Urothelium cell line (cell line): ENCODE measurements at regions not wholly inside any gene's neighbourhood (a gene's known extent, or its start where the extent isn't known, plus 50 kb on each side); places are given as distances from the start of the nearest gene placed in this dataset.

Experiments
- DNase-seq: peaks from one replicate; pipeline ENCODE4 v3.0.0; 2011; ENCODE audit warnings: low spot score, mixed read lengths
- FAIRE-seq: peaks from 2 replicates; lab custom pipeline; 2011; peaks lifted over from hg19 to GRCh38; lab: Jason Lieb, UNC

DNA sequence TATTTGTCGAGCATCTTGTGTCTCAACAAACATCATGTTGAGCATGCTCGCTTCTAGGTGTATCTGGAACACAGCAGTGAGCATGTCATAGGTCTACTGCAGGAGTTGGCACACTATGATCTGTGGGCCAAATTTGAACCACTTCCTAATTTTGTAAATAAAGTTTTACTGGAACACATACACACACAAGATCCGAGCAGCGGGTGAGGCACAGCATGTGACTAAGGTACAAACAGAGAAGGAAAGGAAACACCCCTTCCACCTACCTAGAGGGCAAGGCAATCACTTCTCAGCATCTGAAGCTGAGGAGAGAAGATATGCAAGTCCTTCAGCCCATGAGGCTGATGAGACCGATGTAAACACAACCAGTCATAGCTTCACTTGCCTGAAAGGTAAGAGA, 200.4 kb downstream of the MED10 start:
- FAIRE-seq (no peak), DNase-seq (no peak)

DNA sequence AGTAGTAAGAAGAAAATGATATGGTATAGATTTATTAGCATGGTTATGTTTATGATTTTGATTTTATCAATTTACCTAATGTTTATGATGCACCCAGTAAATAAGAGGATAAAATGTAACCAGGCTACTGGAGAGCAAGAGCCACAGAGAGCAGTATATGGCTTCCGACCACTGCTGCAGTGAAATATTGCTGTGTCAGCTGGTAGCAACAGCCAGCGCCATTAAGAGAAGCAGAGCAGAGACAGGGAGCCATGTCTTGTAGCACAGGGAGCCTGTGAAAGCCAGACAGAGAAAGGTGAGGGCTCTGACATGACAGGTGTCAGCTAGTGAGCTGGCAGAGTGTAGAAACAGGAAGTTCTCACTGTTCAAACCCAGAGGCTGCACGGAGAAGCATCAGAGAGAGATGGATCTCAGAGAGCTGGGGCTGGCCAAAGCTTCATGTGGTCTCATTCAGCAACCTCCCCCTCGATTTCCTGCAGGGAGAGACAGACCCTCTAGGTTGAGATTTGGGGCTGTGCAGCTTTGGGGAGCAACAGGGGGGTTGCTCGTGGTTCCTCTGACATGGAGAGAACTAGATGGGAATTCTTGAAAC, 202.1 kb downstream of the MED10 start:
- no peak for FAIRE-seq
- no peak for DNase-seq

DNA sequence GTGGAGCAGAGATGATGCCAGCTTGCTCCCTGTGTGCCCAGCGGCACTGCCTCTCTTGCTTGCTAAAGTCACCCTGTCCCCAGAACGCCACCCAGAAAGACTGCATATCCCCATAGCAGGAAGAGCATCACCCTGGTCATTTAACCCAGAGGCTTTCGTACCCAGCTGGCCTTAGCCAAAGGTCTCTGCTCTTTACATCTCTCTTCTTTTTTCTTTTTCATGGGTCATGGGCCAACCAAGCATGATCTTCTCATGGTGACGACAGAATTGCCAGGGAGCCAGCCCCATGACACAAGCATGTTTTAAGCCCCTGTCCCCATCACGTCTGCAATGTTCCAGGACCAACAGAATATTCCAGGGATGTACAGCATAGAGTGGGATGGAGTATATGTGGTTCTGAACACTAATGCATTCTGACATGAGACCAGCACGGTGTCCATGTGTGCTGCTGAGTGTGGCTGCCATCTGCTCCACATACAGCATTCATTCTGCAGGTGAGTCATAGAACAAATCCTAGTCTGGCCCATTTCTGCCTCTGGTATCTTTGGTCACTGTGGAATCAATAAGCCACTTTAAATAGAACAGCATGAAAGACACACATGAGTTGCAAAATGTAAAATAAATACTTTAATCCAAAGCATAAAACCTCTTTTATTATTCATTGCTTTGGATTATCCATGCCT, 203.0 kb downstream of the MED10 start:
- FAIRE-seq = peak; percentile 88
- DNase-seq = no peak

DNA sequence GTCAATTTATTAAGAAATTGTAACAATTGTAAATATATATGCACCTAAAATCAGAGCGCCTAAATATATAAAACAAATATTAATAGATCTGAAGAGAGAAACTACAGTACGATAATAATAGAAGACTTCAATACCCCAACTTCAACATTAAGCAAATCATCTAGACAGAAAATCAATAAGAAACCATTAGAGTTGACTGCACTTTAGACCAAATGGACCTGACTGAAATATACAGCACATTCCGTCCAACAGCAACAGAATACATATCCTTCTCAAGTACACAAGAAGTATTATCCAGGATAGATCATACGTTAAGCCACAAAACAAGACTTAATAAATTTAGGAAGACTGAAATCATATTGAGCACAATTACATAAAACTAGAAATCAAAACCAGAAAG, 208.7 kb downstream of the MED10 start:
- DNase-seq (no peak), FAIRE-seq (no peak)

DNA sequence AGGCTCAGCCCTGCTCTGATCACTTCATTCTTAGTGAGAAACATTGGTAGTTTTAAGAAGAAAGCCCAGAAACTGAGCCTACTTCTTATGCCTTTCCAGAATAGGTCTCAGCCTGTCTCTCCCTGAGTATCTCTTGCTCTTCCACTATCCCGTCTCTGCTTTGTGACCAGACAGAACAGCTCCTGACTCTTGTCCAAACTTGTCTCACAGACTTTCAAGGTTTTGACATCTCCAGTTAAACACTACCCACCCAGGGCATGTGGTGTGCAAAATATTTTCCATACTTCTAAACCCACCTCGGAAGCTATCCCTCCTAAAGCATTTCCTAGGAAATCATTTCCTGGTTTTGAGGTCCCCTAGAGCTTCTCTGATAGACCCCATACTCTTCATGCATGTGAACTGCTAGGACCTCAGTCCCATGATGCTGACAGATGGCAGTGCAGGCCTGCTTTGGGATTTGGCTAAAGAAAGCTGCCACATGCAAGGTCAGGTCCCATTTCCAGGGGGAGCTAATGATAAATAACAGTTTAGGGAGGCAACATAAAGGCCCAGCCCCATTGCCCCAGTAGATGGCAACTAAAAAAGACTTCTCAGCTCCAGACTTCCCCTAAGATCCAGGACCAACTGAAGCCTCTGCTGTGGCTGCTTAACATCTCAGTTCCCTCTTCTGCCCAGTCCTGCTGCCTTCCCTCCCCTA, 211.5 kb downstream of the MED10 start:
- no peak for FAIRE-seq
- no peak for DNase-seq

DNA sequence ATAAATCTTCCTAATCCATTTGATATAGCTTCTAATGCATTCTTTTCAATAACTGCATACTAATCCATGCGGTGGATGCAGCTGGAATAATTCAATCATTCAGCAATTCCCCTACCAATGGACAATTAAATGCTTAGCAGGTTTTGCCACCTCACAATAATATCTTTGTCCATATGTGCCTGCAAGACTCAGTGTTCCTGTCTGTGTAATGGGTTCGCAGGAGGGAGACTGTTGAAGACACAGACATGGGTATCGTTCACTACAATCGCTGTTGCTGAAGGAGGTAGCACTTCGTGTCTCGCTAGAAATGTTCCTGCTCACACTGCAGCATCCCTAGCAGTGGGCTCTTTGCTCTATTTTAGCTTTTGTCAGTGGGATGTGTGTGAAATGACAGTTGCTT, 214.4 kb downstream of the MED10 start:
- no peak for FAIRE-seq

DNA sequence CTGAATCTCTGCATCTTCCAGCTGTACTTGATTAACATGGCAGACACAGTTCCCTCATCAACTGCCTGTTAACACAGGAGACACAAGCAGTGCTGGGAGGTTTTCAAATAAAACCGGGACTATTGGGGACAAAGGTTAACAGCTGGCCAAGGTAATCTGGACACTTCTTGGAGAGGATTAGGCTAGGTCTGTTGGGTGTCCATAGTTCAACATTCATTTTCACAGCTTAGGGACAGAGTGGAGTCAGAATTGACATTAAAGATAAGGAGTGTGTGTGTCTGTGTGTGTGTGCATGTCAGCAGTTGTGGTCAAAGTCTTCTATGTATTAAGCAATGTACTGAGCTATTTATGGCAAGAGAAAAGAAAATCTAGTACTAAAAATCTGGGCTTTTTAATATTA, 216.2 kb downstream of the MED10 start:
- FAIRE-seq = no peak
- no peak for DNase-seq

More for the DNA sequence above, 214.4 kb downstream of the MED10 start:
- no peak for DNase-seq

DNA sequence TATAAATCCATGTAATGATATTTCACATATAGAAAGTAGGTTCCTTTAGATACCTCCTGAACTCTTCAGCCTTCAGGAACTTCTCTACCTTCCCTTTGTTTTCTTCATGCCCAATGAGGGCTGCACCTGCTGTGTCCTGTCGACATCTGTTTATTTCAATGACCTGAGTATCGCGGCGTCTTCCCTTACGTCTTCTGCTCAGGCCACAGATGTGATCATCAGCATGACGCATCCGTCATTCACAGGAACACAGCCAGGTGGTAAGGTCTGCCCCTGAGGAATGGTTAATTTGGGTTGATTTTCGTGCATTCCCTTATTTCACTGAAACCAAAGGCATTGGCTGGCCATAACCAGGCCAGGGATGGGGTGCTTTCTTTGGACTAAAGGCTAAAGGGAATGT, 217.1 kb downstream of the MED10 start:
- FAIRE-seq (no peak), DNase-seq (no peak)

DNA sequence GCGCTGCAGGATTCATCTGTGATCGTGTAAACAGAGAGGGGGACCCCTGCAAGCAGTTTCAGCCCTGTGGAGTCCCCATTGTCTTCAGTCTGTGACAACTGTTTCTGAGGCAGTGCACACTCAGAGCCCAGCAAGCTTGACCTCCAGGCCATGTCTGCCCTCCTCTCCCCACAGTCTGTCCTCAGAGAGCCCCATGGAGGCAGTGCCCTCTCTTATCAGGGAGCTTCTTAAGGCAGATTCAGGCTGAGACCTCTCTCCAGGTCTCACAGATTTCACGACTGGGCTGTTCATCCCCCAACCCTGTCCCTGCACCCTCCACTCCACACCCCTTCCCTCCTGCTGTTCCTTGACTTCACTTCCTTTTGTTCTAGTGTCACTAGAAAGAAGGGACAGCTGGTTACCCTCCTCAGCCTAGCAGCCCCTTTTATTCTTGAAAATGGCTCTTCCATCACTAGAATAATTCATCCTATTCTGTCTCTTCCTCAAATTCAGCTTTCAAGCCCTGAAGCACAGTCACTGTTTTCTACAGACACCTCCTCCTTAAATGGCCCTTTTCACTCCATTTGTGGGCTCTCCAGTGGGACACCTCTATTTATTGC, 218.4 kb downstream of the MED10 start:
- DNase-seq = no peak

DNA sequence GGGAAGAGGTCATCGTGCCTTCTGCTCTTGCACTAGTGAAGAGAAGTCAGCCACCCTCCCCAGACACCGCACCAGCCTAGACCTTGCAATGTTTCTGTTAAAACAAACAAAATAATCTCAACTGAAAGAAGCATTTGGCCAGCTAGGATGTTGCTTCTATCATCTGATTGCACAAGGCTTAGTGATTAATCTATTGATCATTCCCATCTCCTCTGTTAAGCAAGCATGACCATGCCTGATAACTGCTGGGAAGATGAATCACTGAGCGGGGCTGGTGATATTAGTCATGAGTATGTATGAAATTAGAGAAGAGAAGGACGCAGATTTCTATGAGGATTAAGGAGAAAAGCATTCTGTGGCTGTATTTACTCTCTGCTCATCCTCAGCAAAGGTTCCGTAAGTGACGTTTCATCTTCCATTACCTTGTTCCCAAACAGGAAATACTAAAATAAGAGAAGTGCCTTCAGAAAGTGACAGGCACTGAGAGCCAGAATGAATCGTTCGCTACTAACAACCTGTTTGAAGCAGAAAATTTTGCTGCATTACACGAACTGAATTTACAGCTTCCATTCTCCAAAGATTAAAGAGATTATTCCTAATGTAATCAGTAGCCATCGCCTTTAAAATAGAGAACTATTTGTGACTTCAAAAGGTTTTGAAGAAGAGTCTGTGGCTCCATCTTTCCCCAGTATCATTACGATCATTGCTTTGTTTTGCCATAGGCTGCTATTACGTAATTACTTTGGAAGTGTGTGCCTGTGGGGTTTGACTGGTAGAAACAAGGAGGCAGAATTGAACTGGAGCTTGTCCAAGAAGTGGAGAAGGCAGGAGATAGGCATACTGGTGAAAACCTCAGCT, 219.1 kb downstream of the MED10 start:
- peak; percentile 72 for FAIRE-seq
- DNase-seq = peak; percentile 60

More for the DNA sequence above, 218.4 kb downstream of the MED10 start:
- no peak for FAIRE-seq

DNA sequence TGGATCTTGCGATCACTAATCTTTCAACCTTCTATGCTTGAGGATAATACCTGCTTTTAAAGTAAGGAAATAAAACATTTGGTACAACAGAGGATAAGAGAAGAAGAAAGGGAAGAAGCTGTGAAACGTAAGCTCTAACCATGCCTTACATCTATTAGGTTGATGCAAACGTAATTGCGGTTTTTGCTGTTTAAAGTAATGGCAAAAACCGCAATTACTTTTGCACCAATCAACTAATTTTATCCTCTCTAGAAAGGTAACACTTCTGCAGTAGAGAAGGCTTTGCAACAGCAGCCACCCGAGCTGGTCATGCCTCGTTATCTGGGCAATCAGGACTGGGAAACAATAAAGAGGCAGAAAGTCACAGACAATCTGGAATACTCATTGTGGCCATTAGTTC, 224.1 kb downstream of the MED10 start:
- no peak for FAIRE-seq
- DNase-seq = no peak

DNA sequence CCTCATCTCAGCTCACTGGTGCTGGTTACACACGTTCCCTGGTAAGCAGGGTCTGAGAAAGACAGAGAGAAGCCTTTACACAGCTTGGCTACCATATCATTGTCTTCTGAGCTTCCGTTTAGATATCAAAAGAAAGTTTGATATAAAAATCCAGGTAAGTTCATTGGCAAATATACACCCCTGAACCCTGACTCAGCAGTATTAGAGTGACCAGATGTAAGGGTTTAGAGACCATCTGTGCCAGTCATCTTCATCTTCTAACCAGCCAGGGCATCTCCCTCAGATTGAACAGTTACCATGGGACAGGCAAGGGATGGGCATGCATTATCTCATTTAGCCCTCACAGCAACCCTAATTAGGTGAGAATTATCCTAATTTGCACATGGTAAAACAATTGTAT, 232.1 kb downstream of the MED10 start:
- FAIRE-seq (no peak), DNase-seq (no peak)

DNA sequence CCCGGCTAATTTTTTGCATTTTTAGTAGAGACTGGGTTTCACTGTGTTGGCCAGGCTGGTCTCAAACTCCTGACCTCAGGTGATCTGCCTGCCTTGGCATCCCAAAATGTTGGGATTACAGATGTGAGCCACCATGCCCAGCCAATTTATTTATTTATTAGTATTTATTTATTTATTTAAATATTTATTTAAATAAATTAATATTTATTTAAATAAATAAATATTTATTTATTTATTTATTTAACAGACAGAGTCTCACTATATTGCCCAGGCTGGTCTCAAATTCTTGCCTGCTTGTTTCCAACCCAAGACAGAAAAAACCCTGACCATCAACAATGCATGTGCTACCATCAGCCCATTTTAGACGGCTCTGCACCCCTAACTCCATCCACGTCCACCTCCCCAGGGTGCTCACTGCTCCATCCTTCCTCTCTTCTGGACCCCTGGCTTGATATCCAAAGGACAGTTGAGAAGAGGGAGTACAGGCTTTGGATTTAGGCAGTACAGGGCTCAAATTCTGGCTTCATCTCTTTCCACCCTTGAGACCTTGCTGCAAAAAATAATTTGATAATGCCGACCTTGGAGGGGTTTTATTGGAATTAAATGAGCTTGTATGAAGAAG, 232.6 kb downstream of the MED10 start:
- FAIRE-seq (no peak), DNase-seq (no peak)

DNA sequence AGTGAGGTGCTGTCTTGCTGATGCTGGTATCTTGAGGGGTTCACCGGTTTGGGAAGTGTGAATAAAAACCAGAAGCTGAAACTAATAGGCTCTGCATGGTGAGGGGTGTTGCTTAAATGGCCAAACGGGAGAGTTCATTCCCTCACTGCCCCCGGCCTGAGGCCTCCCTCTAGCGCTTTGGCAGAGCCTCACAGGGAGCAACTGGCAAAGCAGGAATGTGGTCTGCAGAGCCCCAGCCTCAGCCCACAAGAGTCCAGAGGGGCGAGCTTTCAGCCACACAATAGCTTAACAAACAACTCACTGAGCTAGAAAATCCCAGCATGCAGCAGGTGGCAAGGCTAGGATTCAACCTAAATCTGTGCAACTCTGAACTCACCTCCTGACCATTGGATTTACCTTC, 234.8 kb downstream of the MED10 start:
- FAIRE-seq (no peak), DNase-seq (no peak)

DNA sequence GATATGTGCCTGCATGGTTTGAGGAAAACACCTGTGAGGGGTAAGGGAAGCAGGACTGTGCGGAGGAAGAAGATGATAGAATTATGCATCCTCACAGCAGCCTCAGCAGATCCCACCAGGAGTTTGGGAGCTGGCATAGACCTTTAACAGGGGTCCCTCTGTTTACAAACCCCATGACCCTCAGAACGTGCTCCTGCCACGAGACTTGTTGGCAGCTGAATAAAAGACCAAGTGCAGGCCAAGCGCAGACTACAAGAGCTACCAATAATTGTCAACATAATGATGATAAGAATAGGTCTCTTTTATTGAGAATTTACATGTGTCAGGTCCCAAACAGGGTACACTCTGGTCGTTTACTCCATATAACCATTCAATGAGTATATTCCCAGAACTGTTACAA, 236.0 kb downstream of the MED10 start:
- FAIRE-seq = no peak

DNA sequence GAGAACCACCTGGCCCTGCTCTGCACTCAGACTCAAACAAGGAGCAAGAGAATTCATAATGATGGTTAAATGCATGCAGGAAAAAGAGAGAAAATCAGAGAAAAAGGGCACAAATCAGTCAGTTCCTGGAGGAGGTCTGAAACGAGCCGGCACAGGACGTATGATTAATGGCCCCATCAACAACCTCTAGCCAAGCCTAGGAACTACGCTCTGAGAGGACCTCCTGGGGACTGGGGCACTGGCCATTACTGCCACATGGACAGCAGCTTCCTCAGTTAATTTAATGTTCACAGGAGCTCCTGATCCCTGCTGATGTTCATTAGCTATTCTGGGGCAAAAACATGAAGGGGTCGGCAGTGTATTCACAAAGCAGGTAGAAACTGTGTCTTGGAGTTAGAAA, 238.1 kb downstream of the MED10 start:
- DNase-seq = peak; percentile 2
- FAIRE-seq = no peak

More for the DNA sequence above, 236.0 kb downstream of the MED10 start:
- DNase-seq = no peak

DNA sequence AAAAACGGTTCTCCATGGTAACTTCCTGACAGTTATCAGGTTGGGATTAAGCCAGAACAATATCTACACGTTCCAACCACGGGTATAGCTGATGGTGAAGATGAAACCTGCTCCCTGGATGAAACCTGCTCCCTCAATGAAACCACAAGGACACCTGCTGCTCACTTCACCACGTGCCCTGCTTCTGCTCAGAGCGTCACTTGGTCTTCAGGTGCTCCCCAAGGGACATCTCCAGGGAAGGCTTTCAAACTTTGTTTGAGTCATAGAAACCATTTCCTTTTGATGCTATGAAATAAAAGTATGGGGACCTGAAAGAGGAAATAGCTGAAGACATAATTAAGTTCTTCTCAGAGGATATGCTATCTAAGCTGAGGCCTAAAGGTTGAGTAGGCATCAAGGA, 242.4 kb downstream of the MED10 start:
- no peak for FAIRE-seq

DNA sequence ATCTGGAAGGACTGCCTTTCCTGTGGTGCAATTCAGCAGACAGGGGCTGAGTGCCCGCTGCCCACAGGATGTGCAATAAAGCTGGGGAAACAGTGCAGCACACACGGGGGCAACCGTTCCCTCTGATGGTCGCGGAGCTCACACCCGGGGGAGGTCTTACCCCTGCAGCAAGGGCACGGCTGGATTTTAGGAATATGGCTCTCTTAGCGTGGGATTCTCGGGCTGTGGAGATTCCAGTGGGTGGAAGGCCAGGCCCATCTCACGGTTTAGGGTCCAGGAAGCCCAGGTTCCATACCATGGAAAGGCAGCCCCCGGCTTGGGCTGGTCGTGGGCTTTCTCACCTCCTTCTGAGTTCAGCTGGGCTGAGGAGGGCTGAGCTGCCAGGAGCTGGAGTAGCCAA, 244.1 kb downstream of the MED10 start:
- FAIRE-seq (no peak), DNase-seq (no peak)

More for the DNA sequence above, 242.4 kb downstream of the MED10 start:
- no peak for DNase-seq

DNA sequence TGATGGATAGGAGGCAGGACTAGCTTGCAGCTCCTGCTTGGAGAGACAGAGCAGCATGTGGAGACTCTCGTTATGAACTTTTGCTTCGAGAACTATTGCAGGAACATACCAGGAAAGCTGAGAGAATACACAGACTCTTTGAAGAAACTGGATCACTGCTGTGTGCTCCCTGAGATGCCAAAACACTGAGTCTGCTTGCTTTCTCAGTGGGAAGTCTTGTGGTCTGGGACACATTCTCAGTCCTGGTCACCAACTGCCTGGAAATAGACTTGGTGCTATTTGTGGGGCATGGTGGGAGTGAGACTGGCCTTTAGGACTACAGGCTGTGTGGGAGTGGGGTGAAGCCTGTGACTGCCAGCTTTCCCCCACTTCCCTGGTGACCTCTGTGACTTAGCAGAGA, 252.6 kb downstream of the MED10 start:
- DNase-seq (no peak), FAIRE-seq (no peak)

DNA sequence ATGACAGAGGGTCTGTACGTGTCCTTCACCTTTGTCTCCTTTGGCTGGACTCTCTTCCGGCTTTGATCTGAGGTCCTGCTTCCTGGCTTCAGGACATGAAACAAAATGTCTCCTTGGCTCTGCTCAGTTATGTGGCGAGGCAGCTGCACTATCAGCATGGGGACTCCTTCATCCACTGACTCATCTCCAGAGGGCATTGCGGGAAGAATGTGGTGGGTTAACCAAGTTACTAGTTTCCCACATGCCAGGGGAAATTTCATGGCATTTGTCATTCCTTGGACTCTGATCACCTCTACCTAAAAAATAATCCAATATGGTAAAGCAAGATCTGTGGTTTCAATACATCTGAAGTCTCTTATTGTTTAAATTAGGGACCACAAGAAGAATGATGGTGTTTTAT, 259.7 kb downstream of the MED10 start:
- FAIRE-seq (peak; percentile 13), DNase-seq (no peak)
